ENCODE measurements at regions not wholly inside any gene's neighbourhood (a gene's known extent, or its start where the extent isn't known, plus 50 kb on each side); places are given as distances from the start of the nearest gene placed in this dataset.
"Not testable (repeated sequence)": the region's sequence is repeated elsewhere in the genome, so short reads cannot be mapped to it uniquely, and the experiment has no call there.

DNA sequence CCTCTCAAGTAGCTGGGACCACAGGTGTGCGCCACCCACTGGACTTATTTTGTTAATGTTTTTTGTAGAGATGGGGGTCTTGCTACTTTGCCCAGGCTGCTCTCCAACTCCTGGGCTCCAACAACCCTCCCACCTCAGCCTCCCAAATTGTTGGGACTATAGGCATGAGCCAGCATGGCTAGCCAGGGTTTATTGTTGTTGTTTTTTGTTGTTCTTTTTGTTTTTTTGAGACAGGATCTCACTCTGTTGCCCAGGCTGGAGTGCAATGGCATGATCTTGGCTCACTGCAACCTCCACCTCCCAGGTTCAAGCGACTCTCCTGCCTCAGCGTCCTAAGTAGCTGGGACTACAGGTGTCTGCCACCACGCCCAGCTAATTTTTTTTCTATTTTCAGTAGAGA, 142.2 kb downstream of the CRLF3 start:
- not testable (repeated sequence) for H3K4me1 Mint-ChIP-seq; H3K36me3 Mint-ChIP-seq; ATAC-seq (ENCODE audit: low read depth); H3K27ac Mint-ChIP-seq; DNase-seq (ENCODE audit: low spot score in 2 of 2); H3K9me3 Mint-ChIP-seq; H3K4me3 Mint-ChIP-seq
- peaks cover 14% of the 10 kb centered on the region for H3K27me3 Mint-ChIP-seq

DNA sequence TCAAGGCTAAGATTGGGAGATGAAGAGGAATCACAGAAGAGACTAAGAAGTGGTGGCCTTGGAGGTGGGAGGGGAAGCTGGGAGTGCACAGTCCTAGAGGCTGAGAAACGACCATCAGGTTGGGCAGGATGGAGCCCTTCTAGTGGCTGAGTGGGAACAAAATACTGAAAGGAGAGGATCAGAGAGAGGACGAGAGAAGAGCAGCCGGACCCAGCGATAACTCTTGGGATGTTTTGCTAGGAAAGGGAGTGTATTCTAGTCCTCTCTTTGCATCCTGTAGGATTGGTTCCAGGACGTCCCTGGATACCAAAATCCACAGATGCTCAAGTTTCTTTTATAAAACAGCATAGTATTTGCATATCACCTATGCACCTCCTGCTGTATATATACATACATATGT, 143.8 kb downstream of the CRLF3 start:
- not testable (repeated sequence) for H3K27ac Mint-ChIP-seq; H3K4me1 Mint-ChIP-seq; H3K27me3 Mint-ChIP-seq; H3K9me3 Mint-ChIP-seq; H3K36me3 Mint-ChIP-seq; ATAC-seq (ENCODE audit: low read depth); H3K4me3 Mint-ChIP-seq; DNase-seq (ENCODE audit: low spot score in 2 of 2)

- H3K4me1 Mint-ChIP-seq = no peaks in the 10 kb centered on the region
- no peak for ATAC-seq (ENCODE audit: low read depth)
- peaks cover 2% of the 10 kb centered on the region for H3K36me3 Mint-ChIP-seq
- peaks cover 5% of the 10 kb centered on the region for H3K27me3 Mint-ChIP-seq
- DNase-seq (ENCODE audit: low spot score in 2 of 2) = no peak
- H3K4me3 Mint-ChIP-seq = no peak overlapping the region
- H3K9me3 Mint-ChIP-seq = peaks cover 4% of the 10 kb centered on the region
- no peak overlapping the region for H3K27ac Mint-ChIP-seq
Observed at GRCh38 chr17:30677550-30678249, 146.8 kb downstream of the CRLF3 start.

GRCh38 chr17:30675777-30676492, 148.6 kb downstream of the CRLF3 start:
- DNase-seq (ENCODE audit: low spot score in 2 of 2); H3K9me3 Mint-ChIP-seq; H3K4me3 Mint-ChIP-seq; H3K4me1 Mint-ChIP-seq; H3K27me3 Mint-ChIP-seq; H3K27ac Mint-ChIP-seq; H3K36me3 Mint-ChIP-seq; ATAC-seq (ENCODE audit: low read depth): not testable (repeated sequence)

DNA sequence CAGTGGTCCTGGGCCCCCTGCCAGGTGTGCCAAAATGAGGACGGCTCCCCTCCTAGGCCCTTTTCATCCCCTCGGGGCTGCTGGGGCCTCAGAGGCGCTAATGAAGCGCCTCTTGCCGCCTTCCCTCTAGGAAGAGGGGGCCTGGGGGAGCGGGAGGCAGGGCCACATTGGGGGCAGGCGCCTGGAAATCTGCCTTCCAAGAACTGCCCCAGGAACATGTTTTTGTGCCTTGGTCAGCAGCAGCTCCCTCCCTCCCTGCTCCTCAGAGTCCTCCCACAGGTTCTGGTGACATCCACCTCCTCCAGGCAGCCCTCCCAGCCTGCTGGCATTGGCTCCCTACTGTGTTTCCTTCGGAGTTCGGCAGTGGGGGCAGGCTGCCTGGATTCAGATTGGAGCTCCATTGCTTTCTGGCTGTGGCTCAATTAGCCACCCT, 155.3 kb downstream of the CRLF3 start:
- H3K27me3 Mint-ChIP-seq; H3K36me3 Mint-ChIP-seq; H3K27ac Mint-ChIP-seq; ATAC-seq (ENCODE audit: low read depth); DNase-seq (ENCODE audit: low spot score in 2 of 2); H3K9me3 Mint-ChIP-seq; H3K4me1 Mint-ChIP-seq: not testable (repeated sequence)
- H3K4me3 Mint-ChIP-seq = peak overlapping the region; percentile 5

DNA sequence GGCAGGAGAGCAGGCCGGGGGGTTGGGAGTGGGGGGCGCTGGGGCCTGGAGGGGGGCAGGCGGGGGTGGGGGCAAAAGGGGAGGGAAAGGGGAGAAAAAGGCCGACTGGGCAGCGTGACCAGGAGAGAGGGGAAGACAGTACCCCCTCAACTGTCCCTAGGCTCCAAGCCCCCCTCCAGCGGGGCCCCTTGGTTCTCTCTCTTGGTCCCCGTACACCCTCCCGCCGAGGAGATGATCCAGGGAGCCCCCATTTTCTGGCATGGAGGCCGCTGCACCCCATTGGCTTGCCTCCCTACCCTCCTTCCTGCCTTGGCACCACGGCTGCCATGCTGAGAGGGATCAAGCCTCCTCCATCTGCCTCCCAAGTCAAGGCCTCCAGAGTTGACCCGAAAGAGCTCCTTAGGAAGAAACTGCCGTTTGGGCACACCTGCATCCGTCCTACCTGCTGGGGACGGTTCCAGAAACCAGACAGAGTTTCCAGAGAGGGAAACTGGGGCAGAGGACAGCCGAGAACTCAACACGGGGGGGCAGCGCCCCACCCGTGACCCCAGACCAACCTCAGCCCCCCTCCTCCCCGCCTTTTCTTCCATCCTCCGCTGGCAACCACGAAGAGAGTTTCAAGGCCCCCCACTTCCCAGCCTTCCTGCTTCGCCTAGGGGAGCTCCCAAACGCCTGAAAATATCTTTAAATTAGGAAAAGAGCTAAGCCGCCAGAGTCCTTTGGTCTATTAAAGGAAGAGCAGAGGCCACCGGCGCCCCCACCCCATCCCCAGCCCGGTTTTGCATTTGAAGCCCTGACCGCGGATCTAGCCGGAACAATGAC, 155.9 kb downstream of the CRLF3 start:
- peak; percentile 31 for ATAC-seq (ENCODE audit: low read depth)
- peak overlapping the region; percentile 44 for H3K4me3 Mint-ChIP-seq
- not testable (repeated sequence) for H3K9me3 Mint-ChIP-seq; DNase-seq (ENCODE audit: low spot score in 2 of 2); H3K27me3 Mint-ChIP-seq; H3K27ac Mint-ChIP-seq; H3K36me3 Mint-ChIP-seq; H3K4me1 Mint-ChIP-seq

- not testable (repeated sequence) for H3K9me3 Mint-ChIP-seq; H3K27ac Mint-ChIP-seq; H3K4me1 Mint-ChIP-seq; H3K36me3 Mint-ChIP-seq; DNase-seq (ENCODE audit: low spot score in 2 of 2); H3K27me3 Mint-ChIP-seq
- H3K4me3 Mint-ChIP-seq = peak overlapping the region; percentile 69
- ATAC-seq (ENCODE audit: low read depth) = peak; percentile 54
Observed at GRCh38 chr17:30667657-30668359, 156.7 kb downstream of the CRLF3 start.

DNA sequence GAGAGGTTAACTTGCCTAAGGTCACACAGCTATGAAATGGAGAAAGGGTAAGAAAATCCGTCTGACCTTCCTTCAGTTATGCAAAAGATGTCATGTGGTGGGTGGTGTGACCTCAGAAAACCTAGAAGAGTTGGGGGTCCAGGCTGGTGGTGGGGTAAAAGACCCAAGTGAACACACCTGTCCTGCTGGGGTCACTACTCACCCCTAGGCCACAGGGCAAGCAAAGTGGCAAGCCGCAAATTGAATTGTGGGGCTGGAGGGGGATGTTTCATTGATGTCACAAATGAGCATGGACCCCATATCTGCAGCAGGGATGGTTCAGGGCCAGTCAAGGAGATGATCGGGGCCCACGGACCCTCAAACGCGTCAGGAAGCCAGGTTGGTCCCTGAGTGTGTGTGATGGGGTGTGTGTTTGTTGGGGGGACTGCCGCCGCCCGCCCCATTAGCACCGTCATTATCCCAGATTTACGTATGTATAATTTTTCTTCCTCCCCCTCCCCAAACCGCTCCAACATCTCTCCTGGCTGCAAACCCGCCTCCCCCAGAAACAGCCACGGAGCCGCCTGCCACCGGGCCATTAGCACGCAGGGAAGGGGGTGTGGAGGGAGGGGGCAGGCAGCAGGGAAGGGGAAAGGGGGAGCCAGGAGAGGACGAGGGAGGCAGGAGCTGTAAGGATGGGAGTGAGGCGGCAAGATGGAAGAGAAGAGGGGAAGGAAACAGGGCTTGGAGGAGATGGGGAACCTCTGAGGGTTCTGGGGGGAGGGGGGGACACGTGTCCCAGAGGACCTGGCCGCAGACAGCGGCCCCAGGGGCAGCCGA, 157.4 kb downstream of the CRLF3 start:
- not testable (repeated sequence) for H3K9me3 Mint-ChIP-seq; H3K27ac Mint-ChIP-seq; H3K36me3 Mint-ChIP-seq; DNase-seq (ENCODE audit: low spot score in 2 of 2); H3K4me1 Mint-ChIP-seq; H3K27me3 Mint-ChIP-seq
- ATAC-seq (ENCODE audit: low read depth) = peak; percentile 10
- peak overlapping the region; percentile 66 for H3K4me3 Mint-ChIP-seq

- DNase-seq (ENCODE audit: low spot score in 2 of 2); H3K4me3 Mint-ChIP-seq; H3K36me3 Mint-ChIP-seq; H3K27ac Mint-ChIP-seq; H3K4me1 Mint-ChIP-seq; ATAC-seq (ENCODE audit: low read depth); H3K27me3 Mint-ChIP-seq; H3K9me3 Mint-ChIP-seq: not testable (repeated sequence)
Observed at GRCh38 chr17:30663727-30664455, 160.6 kb downstream of the CRLF3 start.

DNA sequence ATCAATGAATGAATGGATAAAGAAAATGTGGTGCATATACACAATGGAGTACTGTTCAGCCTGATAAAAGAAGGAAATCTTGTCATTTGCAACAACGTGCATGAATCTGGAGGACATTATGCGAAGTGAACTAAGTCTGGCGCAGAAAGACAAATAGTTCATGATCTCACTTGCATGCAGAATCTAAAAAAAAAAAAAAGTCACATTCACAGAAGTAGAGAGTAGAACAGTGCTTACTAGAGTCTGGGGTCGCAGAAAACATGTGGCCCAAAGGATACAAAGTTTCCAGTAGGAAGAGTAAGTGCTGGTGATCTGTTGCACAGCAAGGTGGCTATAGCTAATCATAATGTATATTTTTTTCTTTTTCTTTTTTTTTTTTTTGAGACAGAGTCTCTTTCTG, 167.3 kb downstream of the CRLF3 start:
- H3K27me3 Mint-ChIP-seq, H3K4me3 Mint-ChIP-seq: not testable (repeated sequence)

GRCh38 chr17:30653038-30653437, 171.5 kb downstream of the CRLF3 start:
- H3K9me3 Mint-ChIP-seq; DNase-seq (ENCODE audit: low spot score in 2 of 2); H3K27me3 Mint-ChIP-seq; H3K4me3 Mint-ChIP-seq; H3K36me3 Mint-ChIP-seq; H3K27ac Mint-ChIP-seq; ATAC-seq (ENCODE audit: low read depth); H3K4me1 Mint-ChIP-seq: not testable (repeated sequence)

More for the DNA sequence above, 167.3 kb downstream of the CRLF3 start:
- H3K27ac Mint-ChIP-seq; H3K36me3 Mint-ChIP-seq; H3K9me3 Mint-ChIP-seq; H3K4me1 Mint-ChIP-seq; DNase-seq (ENCODE audit: low spot score in 2 of 2); ATAC-seq (ENCODE audit: low read depth): not testable (repeated sequence)

DNA sequence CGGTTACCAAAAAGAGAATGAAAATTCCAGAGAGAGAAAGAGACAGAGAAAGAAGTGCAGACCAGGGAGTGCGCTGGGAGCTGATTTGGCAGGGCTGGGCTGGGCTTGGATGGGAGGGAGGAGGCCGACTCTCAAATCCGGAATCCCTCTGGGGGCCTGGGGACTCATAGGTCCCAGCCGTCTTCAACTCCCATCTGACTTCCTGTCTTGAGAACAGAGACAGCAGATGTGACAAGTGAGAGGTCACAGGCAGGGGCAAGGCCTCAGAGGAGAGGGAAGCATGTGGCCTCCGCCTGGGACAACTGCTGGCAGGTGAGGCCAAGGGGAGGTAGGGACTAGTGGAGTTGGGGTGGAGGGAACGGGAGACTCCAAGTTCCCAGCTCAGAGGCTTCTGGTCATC, 172.9 kb downstream of the GOSR1 start:
- not testable (repeated sequence) for H3K36me3 Mint-ChIP-seq; ATAC-seq (ENCODE audit: low read depth); H3K27me3 Mint-ChIP-seq; H3K4me3 Mint-ChIP-seq; H3K4me1 Mint-ChIP-seq; H3K9me3 Mint-ChIP-seq; H3K27ac Mint-ChIP-seq; DNase-seq (ENCODE audit: low spot score in 2 of 2)
